ENCODE measurements at regions not wholly inside any gene's neighbourhood (a gene's known extent, or its start where the extent isn't known, plus 50 kb on each side); places are given as distances from the start of the nearest gene placed in this dataset.

GRCh38 chr14:87271331-87271730, 721.7 kb downstream of the GALC start:
- Histone ChIP-seq H3K9me3 (ENCODE audit: low read depth) (no peaks in the 10 kb centered on the region), H3K27me3 (no peaks in the 10 kb centered on the region), H2AFZ (replicated peaks) (no peak overlapping the region), H3K27ac (no peak overlapping the region), H3K4me1 (no peaks in the 10 kb centered on the region), H3K4me3 (no peak overlapping the region), H3K4me2 (no peak overlapping the region), H3K36me3 (no peaks in the 10 kb centered on the region), H3K79me2 (ENCODE audit: low read depth) (no peaks in the 10 kb centered on the region), H3K9ac (no peak overlapping the region), H3F3A (ENCODE audit: low read depth) (no peaks in the 10 kb centered on the region), H4K20me1 (ENCODE audit: low read depth) (no peaks in the 10 kb centered on the region)
- peaks cover 2% of the 10 kb centered on the region for H3K27me3 Mint-ChIP-seq (ENCODE audit: insufficient read depth, low read depth)
- TF ChIP-seq, protein P1, sequence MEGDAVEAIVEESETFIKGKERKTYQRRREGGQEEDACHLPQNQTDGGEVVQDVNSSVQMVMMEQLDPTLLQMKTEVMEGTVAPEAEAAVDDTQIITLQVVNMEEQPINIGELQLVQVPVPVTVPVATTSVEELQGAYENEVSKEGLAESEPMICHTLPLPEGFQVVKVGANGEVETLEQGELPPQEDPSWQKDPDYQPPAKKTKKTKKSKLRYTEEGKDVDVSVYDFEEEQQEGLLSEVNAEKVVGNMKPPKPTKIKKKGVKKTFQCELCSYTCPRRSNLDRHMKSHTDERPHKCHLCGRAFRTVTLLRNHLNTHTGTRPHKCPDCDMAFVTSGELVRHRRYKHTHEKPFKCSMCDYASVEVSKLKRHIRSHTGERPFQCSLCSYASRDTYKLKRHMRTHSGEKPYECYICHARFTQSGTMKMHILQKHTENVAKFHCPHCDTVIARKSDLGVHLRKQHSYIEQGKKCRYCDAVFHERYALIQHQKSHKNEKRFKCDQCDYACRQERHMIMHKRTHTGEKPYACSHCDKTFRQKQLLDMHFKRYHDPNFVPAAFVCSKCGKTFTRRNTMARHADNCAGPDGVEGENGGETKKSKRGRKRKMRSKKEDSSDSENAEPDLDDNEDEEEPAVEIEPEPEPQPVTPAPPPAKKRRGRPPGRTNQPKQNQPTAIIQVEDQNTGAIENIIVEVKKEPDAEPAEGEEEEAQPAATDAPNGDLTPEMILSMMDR (IDR thresholded peaks at IDR 0.05) = no peak
- TF ChIP-seq EZH2 (IDR thresholded peaks at IDR 0.05) = no peak
- no peak for TF ChIP-seq EZH2phosphoT487 (IDR thresholded peaks at IDR 0.05)
- no peak overlapping the region for H3K27ac Mint-ChIP-seq
- no peak overlapping the region for H3K4me3 Mint-ChIP-seq
- no peaks in the 10 kb centered on the region for H3K36me3 Mint-ChIP-seq
- H3K9me3 Mint-ChIP-seq = peaks cover 4% of the 10 kb centered on the region
- peaks cover 11% of the 10 kb centered on the region for H3K4me1 Mint-ChIP-seq
- DNase-seq (ENCODE audit: low spot score) = no peak

GRCh38 chr14:87268997-87269396, 724.0 kb downstream of the GALC start:
- H3K4me1 Mint-ChIP-seq = peaks cover 11% of the 10 kb centered on the region

GRCh38 chr14:87264796-87265195, 728.2 kb downstream of the GALC start:
- H3K4me2 ChIP-seq = no peak overlapping the region
- peaks cover 15% of the 10 kb centered on the region for H3K9me3 Mint-ChIP-seq
- no peaks in the 10 kb centered on the region for H3K79me2 ChIP-seq (ENCODE audit: low read depth)
- H3K4me1 ChIP-seq = peaks cover 15% of the 10 kb centered on the region
- no peak overlapping the region for H3K27ac ChIP-seq
- H3K36me3 ChIP-seq = no peaks in the 10 kb centered on the region
- no peak for TF ChIP-seq EZH2 (IDR thresholded peaks at IDR 0.05)
- TF ChIP-seq, protein P1 (IDR thresholded peaks at IDR 0.05) = no peak
- no peak for TF ChIP-seq EZH2phosphoT487 (IDR thresholded peaks at IDR 0.05)
- DNase-seq (ENCODE audit: low spot score) = no peak
- no peaks in the 10 kb centered on the region for H3K27me3 Mint-ChIP-seq (ENCODE audit: insufficient read depth, low read depth)
- peaks cover 1% of the 10 kb centered on the region for H3K36me3 Mint-ChIP-seq
- no peaks in the 10 kb centered on the region for H3K27me3 ChIP-seq
- H3K4me3 Mint-ChIP-seq = no peak overlapping the region
- no peak overlapping the region for H3K4me3 ChIP-seq
- H3K9me3 ChIP-seq (ENCODE audit: low read depth) = no peaks in the 10 kb centered on the region
- no peaks in the 10 kb centered on the region for H4K20me1 ChIP-seq (ENCODE audit: low read depth)
- H3K4me1 Mint-ChIP-seq = peaks cover 16% of the 10 kb centered on the region
- peaks cover 12% of the 10 kb centered on the region for H3F3A ChIP-seq (ENCODE audit: low read depth)
- H3K27ac Mint-ChIP-seq = no peak overlapping the region
- H3K9ac ChIP-seq = no peak overlapping the region
- H2AFZ ChIP-seq (replicated peaks) = no peak overlapping the region

More at GRCh38 chr14:87268997-87269396, 724.0 kb downstream of the GALC start:
- Mint-ChIP-seq H3K27ac (no peak overlapping the region), H3K36me3 (no peaks in the 10 kb centered on the region), H3K27me3 (ENCODE audit: insufficient read depth, low read depth) (no peaks in the 10 kb centered on the region), H3K4me3 (no peak overlapping the region), H3K9me3 (peaks cover 10% of the 10 kb centered on the region)
- Histone ChIP-seq H3K4me1 (no peaks in the 10 kb centered on the region), H3K79me2 (ENCODE audit: low read depth) (no peaks in the 10 kb centered on the region), H4K20me1 (ENCODE audit: low read depth) (no peaks in the 10 kb centered on the region), H3K4me3 (no peak overlapping the region), H3K4me2 (no peak overlapping the region), H3K27ac (no peak overlapping the region), H3K9me3 (ENCODE audit: low read depth) (no peaks in the 10 kb centered on the region), H3K36me3 (no peaks in the 10 kb centered on the region), H3K27me3 (no peaks in the 10 kb centered on the region), H2AFZ (replicated peaks) (no peak overlapping the region), H3F3A (ENCODE audit: low read depth) (no peaks in the 10 kb centered on the region), H3K9ac (no peak overlapping the region)
- no peak for DNase-seq (ENCODE audit: low spot score)
- TF ChIP-seq, protein P1 (IDR thresholded peaks at IDR 0.05) = no peak
- no peak for TF ChIP-seq EZH2 (IDR thresholded peaks at IDR 0.05)
- TF ChIP-seq EZH2phosphoT487 (IDR thresholded peaks at IDR 0.05) = no peak

Data from neural progenitor cell (in vitro differentiated cells).